ENCODE measurements at regions not wholly inside any gene's neighbourhood (a gene's known extent, or its start where the extent isn't known, plus 50 kb on each side); places are given as distances from the start of the nearest gene placed in this dataset.

DNA sequence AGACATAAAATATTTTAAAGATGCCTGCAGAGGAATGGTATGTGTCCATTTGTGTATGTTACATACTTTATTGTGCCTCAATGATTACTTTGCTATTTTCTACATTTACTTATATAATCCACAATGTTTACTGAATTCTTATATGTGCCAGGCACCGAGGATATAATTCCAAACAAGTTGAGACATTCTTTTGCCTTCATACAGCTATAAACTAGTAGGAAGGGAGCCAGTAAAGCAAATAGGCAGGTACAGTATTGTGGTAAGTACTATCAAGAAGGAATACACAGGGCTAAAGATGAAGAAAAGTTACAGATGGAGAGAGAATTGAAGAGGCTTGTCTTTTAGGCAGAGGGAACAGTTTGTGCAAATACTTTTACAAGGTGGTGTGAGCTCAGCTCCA, 131.6 kb downstream of the DISP1 start:
- TF ChIP-seq EZH2 (IDR thresholded peaks at IDR 0.05; ENCODE audit: insufficient read depth, low read length): no peak
- TF ChIP-seq, protein P1, sequence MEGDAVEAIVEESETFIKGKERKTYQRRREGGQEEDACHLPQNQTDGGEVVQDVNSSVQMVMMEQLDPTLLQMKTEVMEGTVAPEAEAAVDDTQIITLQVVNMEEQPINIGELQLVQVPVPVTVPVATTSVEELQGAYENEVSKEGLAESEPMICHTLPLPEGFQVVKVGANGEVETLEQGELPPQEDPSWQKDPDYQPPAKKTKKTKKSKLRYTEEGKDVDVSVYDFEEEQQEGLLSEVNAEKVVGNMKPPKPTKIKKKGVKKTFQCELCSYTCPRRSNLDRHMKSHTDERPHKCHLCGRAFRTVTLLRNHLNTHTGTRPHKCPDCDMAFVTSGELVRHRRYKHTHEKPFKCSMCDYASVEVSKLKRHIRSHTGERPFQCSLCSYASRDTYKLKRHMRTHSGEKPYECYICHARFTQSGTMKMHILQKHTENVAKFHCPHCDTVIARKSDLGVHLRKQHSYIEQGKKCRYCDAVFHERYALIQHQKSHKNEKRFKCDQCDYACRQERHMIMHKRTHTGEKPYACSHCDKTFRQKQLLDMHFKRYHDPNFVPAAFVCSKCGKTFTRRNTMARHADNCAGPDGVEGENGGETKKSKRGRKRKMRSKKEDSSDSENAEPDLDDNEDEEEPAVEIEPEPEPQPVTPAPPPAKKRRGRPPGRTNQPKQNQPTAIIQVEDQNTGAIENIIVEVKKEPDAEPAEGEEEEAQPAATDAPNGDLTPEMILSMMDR (IDR thresholded peaks at IDR 0.05; ENCODE audit: insufficient read depth, low read depth, low read length): no peak
- no peak overlapping the region for H3K4me3 Mint-ChIP-seq (ENCODE audit: unreplicated experiment)

GRCh38 chr1:222948079-222948478, 133.2 kb downstream of the DISP1 start:
- TF ChIP-seq EZH2 (IDR thresholded peaks at IDR 0.05; ENCODE audit: insufficient read depth, low read length): no peak
- TF ChIP-seq, protein P1 (IDR thresholded peaks at IDR 0.05; ENCODE audit: insufficient read depth, low read depth, low read length): no peak
- Histone ChIP-seq H3K27ac (ENCODE audit: low read depth, low read length) (no peak overlapping the region), H3K79me2 (ENCODE audit: insufficient read depth, low read length) (no peaks in the 10 kb centered on the region), H3K4me3 (ENCODE audit: insufficient read depth, low read depth, low read length) (no peak overlapping the region), H2AFZ (ENCODE audit: low read depth, low read length) (no peak overlapping the region), H3K36me3 (ENCODE audit: insufficient read depth, low read length) (peaks cover 5% of the 10 kb centered on the region), H3K4me1 (ENCODE audit: insufficient read depth, low read length) (no peaks in the 10 kb centered on the region), H3K9me3 (ENCODE audit: insufficient read depth, low read depth, low read length) (no peaks in the 10 kb centered on the region), H4K20me1 (ENCODE audit: insufficient read depth, low read length) (no peaks in the 10 kb centered on the region), H3K9ac (ENCODE audit: low read length) (no peak overlapping the region), H3K27me3 (ENCODE audit: insufficient read depth, low read length) (no peaks in the 10 kb centered on the region), H3K4me2 (ENCODE audit: low read length) (no peak overlapping the region)
- Mint-ChIP-seq H3K27me3 (ENCODE audit: low read depth, unreplicated experiment) (no peaks in the 10 kb centered on the region), H3K9me3 (ENCODE audit: unreplicated experiment) (no peaks in the 10 kb centered on the region), H3K36me3 (ENCODE audit: low read depth, unreplicated experiment) (peaks cover 2% of the 10 kb centered on the region), H3K4me3 (ENCODE audit: unreplicated experiment) (no peak overlapping the region), H3K27ac (ENCODE audit: unreplicated experiment) (no peak overlapping the region), H3K4me1 (ENCODE audit: low read depth, unreplicated experiment) (peaks cover 4% of the 10 kb centered on the region)
- no peak for DNase-seq (ENCODE audit: low read depth)
- FAIRE-seq: no peak

More for the DNA sequence above, 131.6 kb downstream of the DISP1 start:
- H3K4me1 ChIP-seq (ENCODE audit: insufficient read depth, low read length): no peaks in the 10 kb centered on the region
- no peak overlapping the region for H3K9ac ChIP-seq (ENCODE audit: low read length)
- H3K27ac Mint-ChIP-seq (ENCODE audit: unreplicated experiment): no peak overlapping the region
- peaks cover 6% of the 10 kb centered on the region for H3K36me3 Mint-ChIP-seq (ENCODE audit: low read depth, unreplicated experiment)
- no peak overlapping the region for H3K27ac ChIP-seq (ENCODE audit: low read depth, low read length)
- FAIRE-seq: no peak
- no peaks in the 10 kb centered on the region for H3K79me2 ChIP-seq (ENCODE audit: insufficient read depth, low read length)
- H3K9me3 ChIP-seq (ENCODE audit: insufficient read depth, low read depth, low read length): no peaks in the 10 kb centered on the region
- no peaks in the 10 kb centered on the region for H3K27me3 ChIP-seq (ENCODE audit: insufficient read depth, low read length)
- H3K4me2 ChIP-seq (ENCODE audit: low read length): no peak overlapping the region
- peaks cover 4% of the 10 kb centered on the region for H3K4me1 Mint-ChIP-seq (ENCODE audit: low read depth, unreplicated experiment)
- DNase-seq (ENCODE audit: low read depth): no peak
- peaks cover 5% of the 10 kb centered on the region for H3K36me3 ChIP-seq (ENCODE audit: insufficient read depth, low read length)
- no peak overlapping the region for H2AFZ ChIP-seq (ENCODE audit: low read depth, low read length)
- H3K4me3 ChIP-seq (ENCODE audit: insufficient read depth, low read depth, low read length): no peak overlapping the region
- no peaks in the 10 kb centered on the region for H3K9me3 Mint-ChIP-seq (ENCODE audit: unreplicated experiment)
- H3K27me3 Mint-ChIP-seq (ENCODE audit: low read depth, unreplicated experiment): no peaks in the 10 kb centered on the region
- H4K20me1 ChIP-seq (ENCODE audit: insufficient read depth, low read length): no peaks in the 10 kb centered on the region

DNA sequence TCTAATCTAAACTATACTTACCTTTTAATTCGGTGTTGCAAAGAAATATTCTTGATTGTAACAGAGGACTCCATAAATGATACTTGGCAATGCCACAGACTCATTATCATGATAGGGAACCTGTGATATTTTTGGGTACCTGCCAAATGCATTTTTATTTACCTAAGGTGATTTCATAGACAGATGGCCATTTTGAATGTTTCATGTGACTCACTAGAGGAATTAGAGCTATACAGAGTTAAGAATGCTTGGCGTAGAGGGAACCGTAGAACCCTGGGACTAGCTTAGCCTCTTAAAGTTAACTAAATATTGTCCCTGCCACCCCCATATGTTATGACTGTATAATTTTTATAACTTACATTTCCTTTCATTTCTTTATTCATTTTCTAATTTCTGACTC, 136.1 kb downstream of the DISP1 start:
- no peaks in the 10 kb centered on the region for H3K27me3 Mint-ChIP-seq (ENCODE audit: low read depth, unreplicated experiment)
- no peaks in the 10 kb centered on the region for H3K9me3 Mint-ChIP-seq (ENCODE audit: unreplicated experiment)
- Histone ChIP-seq H3K79me2 (ENCODE audit: insufficient read depth, low read length) (no peaks in the 10 kb centered on the region), H3K4me2 (ENCODE audit: low read length) (no peak overlapping the region), H3K9ac (ENCODE audit: low read length) (no peak overlapping the region), H3K27me3 (ENCODE audit: insufficient read depth, low read length) (no peaks in the 10 kb centered on the region), H4K20me1 (ENCODE audit: insufficient read depth, low read length) (no peaks in the 10 kb centered on the region), H3K4me3 (ENCODE audit: insufficient read depth, low read depth, low read length) (no peak overlapping the region), H3K9me3 (ENCODE audit: insufficient read depth, low read depth, low read length) (no peaks in the 10 kb centered on the region), H2AFZ (ENCODE audit: low read depth, low read length) (no peak overlapping the region), H3K36me3 (ENCODE audit: insufficient read depth, low read length) (no peaks in the 10 kb centered on the region), H3K4me1 (ENCODE audit: insufficient read depth, low read length) (no peaks in the 10 kb centered on the region), H3K27ac (ENCODE audit: low read depth, low read length) (no peak overlapping the region)
- no peak overlapping the region for H3K27ac Mint-ChIP-seq (ENCODE audit: unreplicated experiment)
- DNase-seq (ENCODE audit: low read depth): no peak
- TF ChIP-seq, protein P1 (IDR thresholded peaks at IDR 0.05; ENCODE audit: insufficient read depth, low read depth, low read length): no peak
- TF ChIP-seq EZH2 (IDR thresholded peaks at IDR 0.05; ENCODE audit: insufficient read depth, low read length): no peak
- H3K36me3 Mint-ChIP-seq (ENCODE audit: low read depth, unreplicated experiment): peaks cover 1% of the 10 kb centered on the region
- no peak overlapping the region for H3K4me3 Mint-ChIP-seq (ENCODE audit: unreplicated experiment)
- no peak for FAIRE-seq
- peaks cover 6% of the 10 kb centered on the region for H3K4me1 Mint-ChIP-seq (ENCODE audit: low read depth, unreplicated experiment)
